ENCODE measurements at regions not wholly inside any gene's neighbourhood (a gene's known extent, or its start where the extent isn't known, plus 50 kb on each side); places are given as distances from the start of the nearest gene placed in this dataset.

DNA sequence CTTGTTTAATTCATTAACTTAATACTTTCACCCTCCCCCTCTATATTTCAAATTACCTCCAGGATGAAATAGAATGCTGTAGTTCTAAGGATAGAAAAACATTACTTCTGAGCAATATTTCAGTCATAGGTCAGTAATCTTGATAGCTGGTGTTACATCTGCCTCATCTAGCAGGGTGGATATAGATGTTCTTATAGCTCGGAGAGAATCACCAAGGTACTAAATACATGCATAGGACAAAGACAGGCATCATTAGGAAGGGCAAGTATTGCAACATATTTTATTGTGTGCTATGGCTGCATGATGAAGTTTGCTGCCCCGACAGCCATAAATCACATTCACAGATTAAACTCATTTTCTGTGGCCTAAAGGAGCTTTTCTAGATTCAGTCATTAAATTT is 601.0 kb downstream of the FGF9 start (continued):
- TF ChIP-seq, protein P1, sequence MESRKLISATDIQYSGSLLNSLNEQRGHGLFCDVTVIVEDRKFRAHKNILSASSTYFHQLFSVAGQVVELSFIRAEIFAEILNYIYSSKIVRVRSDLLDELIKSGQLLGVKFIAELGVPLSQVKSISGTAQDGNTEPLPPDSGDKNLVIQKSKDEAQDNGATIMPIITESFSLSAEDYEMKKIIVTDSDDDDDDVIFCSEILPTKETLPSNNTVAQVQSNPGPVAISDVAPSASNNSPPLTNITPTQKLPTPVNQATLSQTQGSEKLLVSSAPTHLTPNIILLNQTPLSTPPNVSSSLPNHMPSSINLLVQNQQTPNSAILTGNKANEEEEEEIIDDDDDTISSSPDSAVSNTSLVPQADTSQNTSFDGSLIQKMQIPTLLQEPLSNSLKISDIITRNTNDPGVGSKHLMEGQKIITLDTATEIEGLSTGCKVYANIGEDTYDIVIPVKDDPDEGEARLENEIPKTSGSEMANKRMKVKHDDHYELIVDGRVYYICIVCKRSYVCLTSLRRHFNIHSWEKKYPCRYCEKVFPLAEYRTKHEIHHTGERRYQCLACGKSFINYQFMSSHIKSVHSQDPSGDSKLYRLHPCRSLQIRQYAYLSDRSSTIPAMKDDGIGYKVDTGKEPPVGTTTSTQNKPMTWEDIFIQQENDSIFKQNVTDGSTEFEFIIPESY (IDR thresholded peaks at IDR 0.05; ENCODE audit: extremely low read depth, insufficient replicate concordance, low read length): no peak

GRCh38 chr13:22275393-22275792 is 604.5 kb downstream of the FGF9 start:
- no peak overlapping the region for H2AFZ ChIP-seq (ENCODE audit: low read depth, low read length, poor library complexity, severe bottlenecking)

DNA sequence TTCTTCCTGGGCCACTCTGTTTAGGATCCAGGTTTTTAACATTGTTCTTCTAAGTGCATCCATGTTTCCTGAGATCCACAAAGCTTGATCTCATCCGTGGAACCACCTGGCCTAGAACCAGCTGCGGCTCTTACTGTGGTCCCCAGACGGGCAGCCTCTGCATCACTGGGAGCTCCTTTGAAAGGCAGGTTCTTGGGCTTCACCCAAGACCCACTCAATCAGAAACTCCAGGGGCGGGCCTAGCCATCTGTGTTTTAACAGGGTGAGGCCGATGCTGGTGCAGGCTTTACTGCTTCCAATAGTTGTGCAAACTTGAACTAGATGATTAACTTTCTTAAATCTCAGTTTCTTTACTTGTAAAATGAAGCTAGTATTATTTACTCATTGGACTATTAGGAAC is 605.7 kb downstream of the FGF9 start:
- no peak overlapping the region for H3K27ac ChIP-seq (ENCODE audit: low read depth, low read length)
- intact Hi-C loops (cut with micrococcal nuclease): no loop called here
- no peak overlapping the region for H3K4me3 ChIP-seq (replicated peaks in 1 of 2; ENCODE audit: low read depth in 1 of 2, low read length in 2 of 2)
- no peaks in the 10 kb centered on the region for H3K27me3 ChIP-seq (ENCODE audit: insufficient read depth, low read length)
- no peaks in the 10 kb centered on the region for H3K9me2 ChIP-seq (ENCODE audit: insufficient read depth)
- no TSS peak for BruUV-seq (replicated peaks)
- no peaks in the 10 kb centered on the region for H3K79me2 ChIP-seq (ENCODE audit: insufficient read depth, low read length)
- H3K4me1 ChIP-seq (ENCODE audit: control insufficient read depth in 1 of 2, insufficient read depth in 2 of 2, low read length in 2 of 2): no peaks in the 10 kb centered on the region
- H3K9me3 ChIP-seq (ENCODE audit: control insufficient read depth in 1 of 2, insufficient read depth in 1 of 2, low read depth in 1 of 2, low read length in 2 of 2): no peaks in the 10 kb centered on the region
- ChIA-PET CTCF (no interaction called here), RAD21 (ENCODE audit: low non-redundant PET in 1 of 2, low total read pairs in 2 of 2, uncharacterized antibody in 2 of 2, unreplicated experiment in 2 of 2) (no interaction called here), POLR2A (no interaction called here)
- H3K36me3 ChIP-seq (ENCODE audit: control insufficient read depth in 1 of 2, insufficient read depth in 2 of 2, low read length in 2 of 2): no peaks in the 10 kb centered on the region
- no peak overlapping the region for H3K9ac ChIP-seq (ENCODE audit: low read length)
- no peak overlapping the region for H3K4me2 ChIP-seq (ENCODE audit: low read length)
- no peak for ATAC-seq
- H2AFZ ChIP-seq (ENCODE audit: low read depth, low read length, poor library complexity, severe bottlenecking): no peak overlapping the region
- DNase-seq (ENCODE audit: low read depth, low spot score): no peak
- H4K20me1 ChIP-seq (ENCODE audit: insufficient read depth): no peaks in the 10 kb centered on the region
- TF ChIP-seq SRF (IDR thresholded peaks at IDR 0.05; ENCODE audit: low read depth) (no peak), CTCF (IDR thresholded peaks at IDR 0.05 in 2 of 3, conservative IDR thresholded peaks at IDR 0.05 in 1 of 3; ENCODE audit: borderline replicate concordance in 1 of 3, insufficient read depth in 1 of 3, low read depth in 2 of 3, low read length in 2 of 3) (no peak), RAD21 (IDR thresholded peaks at IDR 0.05; ENCODE audit: low read depth) (no peak), EGR1 (IDR thresholded peaks at IDR 0.05; ENCODE audit: low read depth) (no peak), POLR2AphosphoS5 (IDR thresholded peaks at IDR 0.05; ENCODE audit: low read depth, low read length) (no peak), ZNF274 (IDR thresholded peaks at IDR 0.05; ENCODE audit: low read depth, low read length) (no peak), POLR2A (IDR thresholded peaks at IDR 0.05; ENCODE audit: borderline replicate concordance, extremely low read depth, insufficient read depth, insufficient read length) (no peak), CBX3 (IDR thresholded peaks at IDR 0.05; ENCODE audit: low read depth) (no peak)
- TF ChIP-seq, protein P2, sequence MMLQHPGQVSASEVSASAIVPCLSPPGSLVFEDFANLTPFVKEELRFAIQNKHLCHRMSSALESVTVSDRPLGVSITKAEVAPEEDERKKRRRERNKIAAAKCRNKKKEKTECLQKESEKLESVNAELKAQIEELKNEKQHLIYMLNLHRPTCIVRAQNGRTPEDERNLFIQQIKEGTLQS (IDR thresholded peaks at IDR 0.05): no peak
- TF ChIP-seq, protein P3, sequence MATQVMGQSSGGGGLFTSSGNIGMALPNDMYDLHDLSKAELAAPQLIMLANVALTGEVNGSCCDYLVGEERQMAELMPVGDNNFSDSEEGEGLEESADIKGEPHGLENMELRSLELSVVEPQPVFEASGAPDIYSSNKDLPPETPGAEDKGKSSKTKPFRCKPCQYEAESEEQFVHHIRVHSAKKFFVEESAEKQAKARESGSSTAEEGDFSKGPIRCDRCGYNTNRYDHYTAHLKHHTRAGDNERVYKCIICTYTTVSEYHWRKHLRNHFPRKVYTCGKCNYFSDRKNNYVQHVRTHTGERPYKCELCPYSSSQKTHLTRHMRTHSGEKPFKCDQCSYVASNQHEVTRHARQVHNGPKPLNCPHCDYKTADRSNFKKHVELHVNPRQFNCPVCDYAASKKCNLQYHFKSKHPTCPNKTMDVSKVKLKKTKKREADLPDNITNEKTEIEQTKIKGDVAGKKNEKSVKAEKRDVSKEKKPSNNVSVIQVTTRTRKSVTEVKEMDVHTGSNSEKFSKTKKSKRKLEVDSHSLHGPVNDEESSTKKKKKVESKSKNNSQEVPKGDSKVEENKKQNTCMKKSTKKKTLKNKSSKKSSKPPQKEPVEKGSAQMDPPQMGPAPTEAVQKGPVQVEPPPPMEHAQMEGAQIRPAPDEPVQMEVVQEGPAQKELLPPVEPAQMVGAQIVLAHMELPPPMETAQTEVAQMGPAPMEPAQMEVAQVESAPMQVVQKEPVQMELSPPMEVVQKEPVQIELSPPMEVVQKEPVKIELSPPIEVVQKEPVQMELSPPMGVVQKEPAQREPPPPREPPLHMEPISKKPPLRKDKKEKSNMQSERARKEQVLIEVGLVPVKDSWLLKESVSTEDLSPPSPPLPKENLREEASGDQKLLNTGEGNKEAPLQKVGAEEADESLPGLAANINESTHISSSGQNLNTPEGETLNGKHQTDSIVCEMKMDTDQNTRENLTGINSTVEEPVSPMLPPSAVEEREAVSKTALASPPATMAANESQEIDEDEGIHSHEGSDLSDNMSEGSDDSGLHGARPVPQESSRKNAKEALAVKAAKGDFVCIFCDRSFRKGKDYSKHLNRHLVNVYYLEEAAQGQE (IDR thresholded peaks at IDR 0.05; ENCODE audit: low read depth): no peak

More at GRCh38 chr13:22275393-22275792, 604.5 kb downstream of the FGF9 start:
- ATAC-seq (no peak), DNase-seq (ENCODE audit: low read depth, low spot score) (no peak)
- no peak overlapping the region for H3K4me3 ChIP-seq (replicated peaks in 1 of 2; ENCODE audit: low read depth in 1 of 2, low read length in 2 of 2)
- no peak overlapping the region for H3K27ac ChIP-seq (ENCODE audit: low read depth, low read length)
- CTCF ChIA-PET: no interaction called here
- H3K79me2 ChIP-seq (ENCODE audit: insufficient read depth, low read length): no peaks in the 10 kb centered on the region
- POLR2A ChIA-PET: no interaction called here
- TF ChIP-seq ZFX (IDR thresholded peaks at IDR 0.05): no peak
- H3K9me3 ChIP-seq (ENCODE audit: control insufficient read depth in 1 of 2, insufficient read depth in 1 of 2, low read depth in 1 of 2, low read length in 2 of 2): no peaks in the 10 kb centered on the region
- no peak overlapping the region for H3K4me2 ChIP-seq (ENCODE audit: low read length)
- intact Hi-C loops (cut with micrococcal nuclease): no loop called here
- no peaks in the 10 kb centered on the region for H3K4me1 ChIP-seq (ENCODE audit: control insufficient read depth in 1 of 2, insufficient read depth in 2 of 2, low read length in 2 of 2)
- no peaks in the 10 kb centered on the region for H4K20me1 ChIP-seq (ENCODE audit: insufficient read depth)
- RAD21 ChIA-PET (ENCODE audit: low non-redundant PET in 1 of 2, low total read pairs in 2 of 2, uncharacterized antibody in 2 of 2, unreplicated experiment in 2 of 2): no interaction called here
- no peak overlapping the region for H3K9ac ChIP-seq (ENCODE audit: low read length)
- H3K9me2 ChIP-seq (ENCODE audit: insufficient read depth): no peaks in the 10 kb centered on the region
- H3K36me3 ChIP-seq (ENCODE audit: control insufficient read depth in 1 of 2, insufficient read depth in 2 of 2, low read length in 2 of 2): no peaks in the 10 kb centered on the region
- no TSS peak for BruUV-seq (replicated peaks)
- no peaks in the 10 kb centered on the region for H3K27me3 ChIP-seq (ENCODE audit: insufficient read depth, low read length)

Data from HCT116 (cell line).